Neural progenitor cell (in vitro differentiated cells): ENCODE measurements at regions not wholly inside any gene's neighbourhood (a gene's known extent, or its start where the extent isn't known, plus 50 kb on each side); places are given as distances from the start of the nearest gene placed in this dataset.

Experiments used
- DNase-seq: peaks from one replicate; pipeline ENCODE4 v3.0.0-alpha.2; 2016; ENCODE audit warnings: low spot score
- H2AFZ ChIP-seq: fragments of 200-600 bp; sonication (generic); replicated peaks from 2 replicates; pipeline ENCODE4 v1.6.1; 2016; ENCODE audit warnings: antibody characterized with exemption
- H3F3A ChIP-seq: fragments of 200-600 bp; sonication (generic); 2 replicates; pipeline ENCODE4 v1.6.1; 2016; ENCODE audit warnings: antibody characterized with exemption, low read depth
- H3K27ac ChIP-seq: fragments of 200-600 bp; sonication (generic); 2 replicates; pipeline ENCODE4 v1.5.1; 2016; ENCODE audit warnings: mild to moderate bottlenecking
- H3K27me3 ChIP-seq: fragments of 200-600 bp; sonication (generic); 2 replicates; pipeline ENCODE4 v1.6.1; 2016; ENCODE audit warnings: mild to moderate bottlenecking, moderate library complexity
- H3K36me3 ChIP-seq: fragments of 200-600 bp; sonication (generic); 2 replicates; pipeline ENCODE4 v1.5.1; 2016
- H3K4me1 ChIP-seq: fragments of 200-600 bp; sonication (generic); 2 replicates; pipeline ENCODE4 v1.6.1; 2016; ENCODE audit warnings: mixed run types
- H3K4me2 ChIP-seq: fragments of 200-600 bp; sonication (generic); 2 replicates; pipeline ENCODE4 v1.6.1; 2016
- H3K4me3 ChIP-seq: fragments of 200-600 bp; sonication (generic); 2 replicates; pipeline ENCODE4 v1.5.1; 2016
- H3K79me2 ChIP-seq: fragments of 200-600 bp; sonication (generic); 2 replicates; pipeline ENCODE4 v1.6.1; 2016; ENCODE audit warnings: low read depth
- H3K9ac ChIP-seq: fragments of 200-600 bp; sonication (generic); 2 replicates; pipeline ENCODE4 v1.6.1; 2016
- H3K9me3 ChIP-seq: fragments of 200-600 bp; sonication (generic); 2 replicates; pipeline ENCODE4 v1.5.1; 2016; ENCODE audit warnings: low read depth
- H4K20me1 ChIP-seq: fragments of 200-600 bp; sonication (generic); 2 replicates; pipeline ENCODE4 v1.6.1; 2016; ENCODE audit warnings: low read depth
- H3K27ac Mint-ChIP-seq: 3 replicates; pipeline ENCODE4 v1.8.0; 2021; ENCODE audit warnings: mixed read lengths
- H3K27me3 Mint-ChIP-seq: 2 replicates; pipeline ENCODE4 v1.8.0; 2022; ENCODE audit warnings: low read depth, mild to moderate bottlenecking, inconsistent platforms, moderate library complexity, mixed read lengths; ENCODE audit not compliant: insufficient read depth
- H3K36me3 Mint-ChIP-seq: 3 replicates; pipeline ENCODE4 v1.8.0; 2021; ENCODE audit warnings: mixed read lengths
- H3K4me1 Mint-ChIP-seq: 3 replicates; pipeline ENCODE4 v1.8.0; 2021; ENCODE audit warnings: mixed read lengths
- H3K4me3 Mint-ChIP-seq: 3 replicates; pipeline ENCODE4 v1.8.0; 2021; ENCODE audit warnings: mild to moderate bottlenecking, moderate library complexity, mixed read lengths
- H3K9me3 Mint-ChIP-seq: 3 replicates; pipeline ENCODE4 v1.8.0; 2020; ENCODE audit warnings: mixed read lengths
- CTCF ChIP-seq: fragments of 200-600 bp; sonication (generic); IDR thresholded peaks from 2 replicates; pipeline ENCODE4 v1.5.1; 2017; ENCODE audit warnings: antibody characterized with exemption, mild to moderate bottlenecking
- EZH2 ChIP-seq: fragments of 200-600 bp; sonication (generic); IDR thresholded peaks from 2 replicates; pipeline ENCODE4 v1.6.1; 2017; ENCODE audit warnings: antibody characterized with exemption, mild to moderate bottlenecking, moderate library complexity
- EZH2phosphoT487 ChIP-seq: fragments of 200-600 bp; sonication (generic); IDR thresholded peaks from 2 replicates; pipeline ENCODE4 v1.6.1; 2017; ENCODE audit warnings: antibody characterized with exemption

DNA sequence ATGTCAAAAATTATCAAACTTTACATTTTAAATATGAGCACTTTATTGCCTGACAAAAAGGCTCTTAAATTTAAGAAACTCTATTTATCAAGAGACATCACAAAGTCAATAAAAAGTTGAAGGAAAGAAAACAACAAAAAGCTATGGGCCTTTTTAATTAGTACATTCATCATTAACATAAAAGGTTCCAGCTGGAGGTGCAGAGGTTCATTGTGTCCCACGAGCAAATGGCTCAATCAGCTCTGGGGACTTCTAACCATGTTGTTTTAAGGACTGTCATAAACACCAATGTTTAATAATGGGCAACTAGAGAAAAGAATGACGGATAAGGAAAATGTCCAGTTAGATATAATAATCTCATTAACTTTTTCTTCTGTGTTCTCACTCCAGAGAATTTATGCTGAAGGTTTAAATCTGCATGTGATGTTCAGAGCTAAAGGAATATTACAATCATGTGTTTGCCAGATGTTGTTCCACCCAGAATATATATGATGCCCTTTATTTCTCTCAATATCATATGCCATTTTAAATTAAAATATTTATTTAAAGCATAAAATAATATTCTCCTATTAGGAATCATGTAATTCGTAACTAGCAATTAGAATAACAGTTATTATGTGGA, 840.3 kb upstream of the ADGRL3 start:
- H2AFZ ChIP-seq = no peak overlapping the region
- H3K4me1 Mint-ChIP-seq = no peaks in the 10 kb centered on the region
- no peaks in the 10 kb centered on the region for H3K4me1 ChIP-seq
- H3K9ac ChIP-seq = no peak overlapping the region
- H3K36me3 Mint-ChIP-seq = peaks cover 4% of the 10 kb centered on the region
- peaks cover 14% of the 10 kb centered on the region for H3K9me3 Mint-ChIP-seq
- peaks cover 2% of the 10 kb centered on the region for H3K27me3 Mint-ChIP-seq
- DNase-seq = no peak
- no peaks in the 10 kb centered on the region for H3K79me2 ChIP-seq
- no peak overlapping the region for H3K4me3 ChIP-seq
- H3K27me3 ChIP-seq = no peaks in the 10 kb centered on the region
- no peak overlapping the region for H3K4me2 ChIP-seq
- TF ChIP-seq EZH2phosphoT487 (no peak), EZH2 (no peak), CTCF (no peak)
- H4K20me1 ChIP-seq = no peaks in the 10 kb centered on the region
- no peaks in the 10 kb centered on the region for H3F3A ChIP-seq
- H3K27ac ChIP-seq = no peak overlapping the region
- H3K36me3 ChIP-seq = no peaks in the 10 kb centered on the region
- no peak overlapping the region for H3K4me3 Mint-ChIP-seq
- no peak overlapping the region for H3K27ac Mint-ChIP-seq
- H3K9me3 ChIP-seq = no peaks in the 10 kb centered on the region

- no peak overlapping the region for H3K27ac Mint-ChIP-seq
- TF ChIP-seq CTCF = no peak
- TF ChIP-seq EZH2 = no peak
- no peak for TF ChIP-seq EZH2phosphoT487
- no peak overlapping the region for H3K4me3 ChIP-seq
- no peak overlapping the region for H3K9ac ChIP-seq
- no peak overlapping the region for H3K27ac ChIP-seq
- H3K4me1 ChIP-seq = peaks cover 3% of the 10 kb centered on the region
- H2AFZ ChIP-seq = no peak overlapping the region
- H3K9me3 Mint-ChIP-seq = peaks cover 3% of the 10 kb centered on the region
- H3K4me3 Mint-ChIP-seq = no peak overlapping the region
- H3K27me3 Mint-ChIP-seq = peaks cover 2% of the 10 kb centered on the region
- no peaks in the 10 kb centered on the region for H3K36me3 Mint-ChIP-seq
- peaks cover 10% of the 10 kb centered on the region for H3K4me1 Mint-ChIP-seq
- DNase-seq = no peak
- H4K20me1 ChIP-seq = no peaks in the 10 kb centered on the region
- no peaks in the 10 kb centered on the region for H3F3A ChIP-seq
- H3K9me3 ChIP-seq = no peaks in the 10 kb centered on the region
- no peaks in the 10 kb centered on the region for H3K27me3 ChIP-seq
- no peaks in the 10 kb centered on the region for H3K36me3 ChIP-seq
- no peak overlapping the region for H3K4me2 ChIP-seq
- H3K79me2 ChIP-seq = no peaks in the 10 kb centered on the region
Observed at GRCh38 chr4:60365176-60365575, 835.0 kb upstream of the ADGRL3 start.

- no peak overlapping the region for H3K27ac ChIP-seq
- no peaks in the 10 kb centered on the region for H4K20me1 ChIP-seq
- H3K36me3 Mint-ChIP-seq = no peaks in the 10 kb centered on the region
- H3K4me1 Mint-ChIP-seq = peaks cover 10% of the 10 kb centered on the region
- no peak overlapping the region for H3K4me3 Mint-ChIP-seq
- H3K27ac Mint-ChIP-seq = no peak overlapping the region
- peaks cover 2% of the 10 kb centered on the region for H3K27me3 Mint-ChIP-seq
- H3K4me2 ChIP-seq = no peak overlapping the region
- TF ChIP-seq EZH2phosphoT487 (no peak), EZH2 (no peak), CTCF (no peak)
- peak; percentile 11 for DNase-seq
- H3K36me3 ChIP-seq = no peaks in the 10 kb centered on the region
- no peak overlapping the region for H3K9ac ChIP-seq
- H3K4me1 ChIP-seq = peaks cover 3% of the 10 kb centered on the region
- peaks cover 4% of the 10 kb centered on the region for H3K9me3 Mint-ChIP-seq
- H3K4me3 ChIP-seq = no peak overlapping the region
- no peaks in the 10 kb centered on the region for H3K27me3 ChIP-seq
- no peaks in the 10 kb centered on the region for H3F3A ChIP-seq
- no peaks in the 10 kb centered on the region for H3K79me2 ChIP-seq
- H3K9me3 ChIP-seq = no peaks in the 10 kb centered on the region
- no peak overlapping the region for H2AFZ ChIP-seq
Observed at GRCh38 chr4:60366661-60367060, 833.5 kb upstream of the ADGRL3 start.
